ENCODE measurements at regions not wholly inside any gene's neighbourhood (a gene's known extent, or its start where the extent isn't known, plus 50 kb on each side); places are given as distances from the start of the nearest gene placed in this dataset.
"Not testable (repeated sequence)": the region's sequence is repeated elsewhere in the genome, so short reads cannot be mapped to it uniquely, and the experiment has no call there.

DNA sequence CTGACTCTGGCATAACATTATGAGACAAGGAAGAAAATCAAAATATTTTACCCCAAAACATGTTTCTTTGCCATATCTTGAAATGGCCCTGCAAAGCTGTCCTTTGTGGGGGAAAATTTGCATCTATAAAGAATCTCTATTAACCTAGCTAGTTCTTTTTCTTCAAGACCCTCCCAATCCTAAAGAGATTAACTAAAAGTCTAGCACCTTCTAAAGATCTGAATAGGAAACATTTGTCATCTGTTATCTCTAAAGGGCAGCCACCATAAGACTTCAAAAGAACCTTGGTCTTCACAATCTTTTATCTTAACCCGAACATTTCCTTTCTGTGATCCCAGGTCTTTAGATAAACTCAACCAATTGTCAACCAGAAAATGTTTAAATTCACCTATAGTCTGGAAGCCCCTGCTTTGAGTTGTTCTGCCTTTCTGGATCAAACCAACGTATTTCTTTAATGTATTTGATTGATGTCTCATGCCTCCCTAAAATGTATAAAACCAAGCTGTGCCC is 196.9 kb upstream of the ARL4C start:
- DNase-seq; in situ Hi-C loops (cut with HindIII; ENCODE audit: low pct_ligation_motif_present, low pct_unique_long_range_greater_than_20kb, low sequenced_read_pairs): not testable (repeated sequence)

DNA sequence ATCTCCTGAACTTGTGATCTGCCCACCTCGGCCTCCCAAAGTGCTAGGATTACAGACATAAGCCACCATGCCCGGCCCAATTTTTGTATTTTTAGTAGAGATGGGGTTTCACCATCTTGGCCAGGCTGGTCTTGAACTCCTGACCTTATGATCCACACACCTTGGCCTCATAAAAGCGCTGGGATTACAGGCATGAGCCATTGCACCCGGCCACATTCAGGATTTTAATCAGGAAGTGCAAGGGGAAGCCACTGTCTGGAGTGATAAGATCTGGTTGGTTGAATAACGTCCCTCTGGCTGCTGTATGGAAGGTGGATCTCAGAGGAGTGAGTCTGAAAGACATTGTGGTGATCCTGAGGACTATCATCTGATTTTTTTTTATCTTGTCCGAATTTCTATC is 196.3 kb upstream of the ARL4C start:
- DNase-seq; in situ Hi-C loops (cut with HindIII; ENCODE audit: low pct_ligation_motif_present, low pct_unique_long_range_greater_than_20kb, low sequenced_read_pairs): not testable (repeated sequence)

DNA sequence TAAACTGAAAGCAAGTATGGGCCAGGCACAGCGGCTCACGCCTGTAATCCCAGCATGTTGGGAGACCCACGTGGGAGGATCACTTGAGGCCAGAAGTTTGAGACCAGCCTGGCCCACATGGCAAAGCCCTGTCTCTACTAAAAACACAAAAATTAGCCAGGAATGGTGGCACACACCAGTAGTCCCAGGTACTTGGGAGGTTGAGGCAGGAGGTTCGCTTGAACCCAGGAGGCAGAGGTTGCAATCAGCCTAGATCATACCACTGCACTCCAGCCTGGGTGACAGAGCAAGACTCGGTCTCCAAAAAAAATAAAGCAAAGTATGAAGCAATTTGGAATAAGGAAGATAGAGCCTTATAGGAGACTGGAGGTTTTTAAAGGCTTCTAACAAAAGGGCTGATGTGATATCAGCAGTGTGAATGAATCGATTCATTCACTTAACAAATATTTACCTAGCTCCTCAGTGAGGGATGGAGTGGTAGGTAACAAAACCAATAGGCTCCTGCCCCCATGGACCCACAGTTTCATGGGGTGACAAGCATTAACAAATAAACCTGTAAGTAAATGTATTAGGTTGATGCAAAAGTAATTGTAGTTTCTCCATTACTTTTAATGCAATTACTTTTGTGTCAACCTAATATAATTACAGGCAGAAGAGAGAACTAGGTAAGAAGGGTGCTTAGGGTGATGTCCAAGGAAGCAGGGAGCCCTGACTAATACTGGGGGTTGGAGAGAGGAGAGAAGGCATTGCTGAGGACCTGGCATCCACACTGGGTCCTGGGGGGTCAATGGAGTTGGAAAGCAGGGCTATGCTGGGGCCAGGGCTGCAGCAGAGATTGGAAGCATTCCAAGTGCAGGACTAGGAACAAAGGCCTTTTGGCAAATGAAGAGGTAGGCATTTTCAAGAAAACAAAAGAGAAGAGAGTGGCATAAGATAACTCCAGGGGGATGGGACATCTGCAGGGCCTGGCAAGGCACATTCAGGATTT is 195.4 kb upstream of the ARL4C start:
- DNase-seq, result no peak
- in situ Hi-C loops (cut with HindIII; ENCODE audit: low pct_ligation_motif_present, low pct_unique_long_range_greater_than_20kb, low sequenced_read_pairs), result no loop called here

DNA sequence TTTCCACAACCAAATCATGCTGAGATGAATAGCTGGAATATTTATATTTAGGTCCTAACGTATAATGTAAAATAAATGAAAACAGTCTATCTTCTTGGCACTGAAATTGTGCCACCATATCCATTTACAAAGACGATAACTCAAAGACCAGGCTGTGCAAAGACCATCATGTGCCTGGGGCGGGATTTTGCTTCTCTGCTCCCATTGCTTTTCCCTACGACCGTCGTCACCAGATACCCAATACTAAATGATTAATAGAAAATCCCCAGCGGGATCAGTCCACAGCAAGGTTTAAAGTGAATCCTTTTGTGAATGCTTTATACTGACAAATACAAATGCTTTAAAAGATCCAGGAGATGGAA is 194.3 kb upstream of the ARL4C start:
- DNase-seq, result no peak
- in situ Hi-C loops (cut with HindIII; ENCODE audit: low pct_ligation_motif_present, low pct_unique_long_range_greater_than_20kb, low sequenced_read_pairs), result no loop called here

DNA sequence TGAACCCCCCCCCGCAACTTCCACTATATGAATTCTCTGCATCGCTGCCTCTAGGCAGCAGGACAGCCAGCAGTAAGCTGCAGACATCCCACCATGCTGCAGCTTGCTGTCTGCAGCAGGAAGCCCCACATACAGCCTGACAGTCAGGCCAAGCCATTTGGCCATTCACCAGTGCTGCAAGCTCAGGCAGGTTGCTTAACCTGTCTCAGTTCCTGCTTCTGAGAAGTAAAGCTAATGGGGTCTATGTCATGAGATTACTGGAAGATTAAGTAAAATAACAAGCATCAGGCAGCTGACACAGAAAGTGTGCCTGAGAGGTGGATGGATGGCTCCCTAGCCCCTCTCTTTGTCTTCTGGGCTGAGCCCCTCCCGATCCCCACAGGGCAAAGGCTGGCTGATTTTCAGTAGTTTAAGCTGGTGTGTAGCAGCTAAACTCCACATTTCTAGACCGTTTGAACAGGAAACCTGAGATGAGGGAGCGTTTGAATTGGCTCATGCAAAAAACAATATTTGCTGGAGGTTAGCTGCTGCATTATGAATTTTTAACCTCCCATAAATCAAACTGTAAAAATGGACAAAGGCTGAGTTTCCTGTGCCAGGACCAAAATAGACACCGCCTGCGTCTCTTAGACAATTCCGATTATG is 193.8 kb upstream of the ARL4C start:
- in situ Hi-C loops (cut with HindIII; ENCODE audit: low pct_ligation_motif_present, low pct_unique_long_range_greater_than_20kb, low sequenced_read_pairs), result no loop called here
- DNase-seq, result no peak

DNA sequence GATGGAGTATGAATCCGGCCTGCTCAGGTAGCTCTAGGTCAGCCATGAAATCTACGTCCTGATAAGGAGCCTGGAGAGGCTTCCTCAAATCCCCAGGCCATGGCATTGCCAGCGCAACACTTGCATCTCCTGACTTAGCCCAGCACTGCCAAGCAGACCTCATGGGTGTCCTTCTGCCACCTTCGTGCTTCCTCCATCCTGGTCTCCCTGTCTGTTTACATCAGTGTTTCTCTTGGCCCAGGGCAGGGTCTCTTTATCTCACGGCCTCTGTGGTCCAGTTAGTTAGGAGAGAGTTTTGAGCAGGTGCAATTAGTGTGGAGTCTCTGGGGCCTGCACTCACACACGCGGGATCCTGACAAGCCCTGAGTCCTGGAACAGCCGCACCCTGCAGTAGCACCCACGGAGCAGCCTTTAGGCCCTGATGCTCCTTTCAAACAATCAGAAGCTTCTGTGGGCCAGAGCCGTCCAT is 193.1 kb upstream of the ARL4C start:
- in situ Hi-C loops (cut with HindIII; ENCODE audit: low pct_ligation_motif_present, low pct_unique_long_range_greater_than_20kb, low sequenced_read_pairs), result no loop called here
- DNase-seq, result no peak

DNA sequence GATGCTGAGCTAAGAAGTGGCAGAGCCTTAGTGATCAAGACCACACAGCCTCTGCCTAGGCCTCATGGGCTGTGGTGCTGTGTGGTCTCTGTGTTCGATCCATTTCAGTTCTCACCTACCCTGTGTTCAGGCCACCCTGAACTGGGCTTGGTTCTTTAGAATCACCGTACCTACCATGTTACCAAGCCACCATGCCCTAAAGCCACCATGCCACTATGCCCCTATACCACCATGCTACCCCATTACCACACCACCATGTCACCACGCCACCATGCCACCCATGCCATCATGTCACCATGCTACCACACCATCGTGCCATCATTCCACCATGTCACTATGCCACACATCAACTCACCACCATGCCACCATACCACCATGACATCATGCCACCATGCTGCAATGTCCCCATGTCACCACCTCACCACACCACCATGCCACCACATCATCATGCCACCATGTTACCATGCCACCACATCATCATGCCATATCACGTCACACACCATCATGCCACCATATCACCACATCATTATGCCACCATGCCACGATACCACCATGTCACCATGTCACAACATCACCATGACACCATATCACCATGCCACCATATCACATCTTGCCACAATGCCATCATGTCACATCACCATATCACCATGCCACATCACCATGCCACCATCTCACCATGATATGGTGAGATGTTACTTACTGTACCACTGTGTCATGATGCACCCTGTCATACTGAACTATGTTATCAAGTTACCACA is 191.0 kb upstream of the ARL4C start:
- no peak for DNase-seq
- in situ Hi-C loops (cut with HindIII; ENCODE audit: low pct_ligation_motif_present, low pct_unique_long_range_greater_than_20kb, low sequenced_read_pairs), result no loop called here

DNA sequence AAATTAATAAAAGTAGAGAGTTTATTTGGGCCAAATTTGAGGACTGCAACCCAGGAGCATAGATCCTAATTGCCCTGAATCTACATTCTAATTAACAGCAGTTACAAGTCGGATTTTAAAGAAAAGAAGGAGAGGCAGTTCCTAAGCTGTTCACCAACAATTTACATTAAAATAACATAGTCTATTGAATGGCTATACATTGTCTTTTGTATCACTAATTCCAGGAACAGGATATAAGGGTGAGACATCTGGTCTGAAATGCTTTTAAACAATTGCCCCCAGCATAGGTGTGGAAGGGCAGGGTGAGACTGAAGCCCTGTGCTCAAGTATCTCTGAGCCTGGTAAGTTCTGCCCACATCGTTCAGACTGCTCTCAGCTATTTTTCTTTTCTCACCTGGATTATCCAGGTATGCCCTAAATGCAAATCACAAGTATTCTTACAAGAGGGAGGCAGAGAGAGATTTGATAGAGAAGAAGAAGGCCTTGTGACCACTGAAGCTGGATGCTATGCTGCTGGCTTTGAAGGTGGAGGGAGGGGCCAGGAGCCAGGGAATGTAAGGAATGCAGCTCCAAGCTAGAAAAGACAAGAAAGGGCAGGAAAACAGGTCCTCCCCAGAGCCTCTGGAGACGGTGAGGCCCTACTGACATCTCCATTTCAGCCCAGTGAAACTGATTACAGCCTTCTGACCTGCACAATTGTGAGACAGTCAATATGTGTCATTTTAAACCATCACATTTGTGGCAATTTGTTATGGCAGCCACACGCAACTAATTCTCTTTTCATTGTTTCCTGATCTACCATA is 189.4 kb upstream of the ARL4C start:
- in situ Hi-C loops (cut with HindIII; ENCODE audit: low pct_ligation_motif_present, low pct_unique_long_range_greater_than_20kb, low sequenced_read_pairs), result no loop called here
- DNase-seq, result peak; percentile 68

DNA sequence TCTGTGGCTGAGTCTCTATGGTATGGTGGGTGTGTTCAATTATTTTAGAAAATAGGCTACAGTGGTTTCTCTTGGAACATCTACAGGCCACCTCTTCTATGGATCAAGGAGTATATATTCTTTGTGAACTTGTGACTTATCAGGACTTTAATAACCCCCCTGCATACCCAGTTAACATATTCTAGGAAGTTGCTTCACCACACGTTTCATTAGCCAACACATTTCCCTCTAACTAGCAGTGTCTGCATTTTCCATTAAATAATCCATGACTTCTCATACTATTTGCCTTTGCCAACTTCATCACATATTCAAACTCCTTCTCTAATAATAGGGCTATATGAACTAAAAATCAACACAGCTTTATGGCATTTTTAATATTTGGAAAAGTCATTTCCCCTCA is 187.6 kb upstream of the ARL4C start:
- DNase-seq, result no peak

DNA sequence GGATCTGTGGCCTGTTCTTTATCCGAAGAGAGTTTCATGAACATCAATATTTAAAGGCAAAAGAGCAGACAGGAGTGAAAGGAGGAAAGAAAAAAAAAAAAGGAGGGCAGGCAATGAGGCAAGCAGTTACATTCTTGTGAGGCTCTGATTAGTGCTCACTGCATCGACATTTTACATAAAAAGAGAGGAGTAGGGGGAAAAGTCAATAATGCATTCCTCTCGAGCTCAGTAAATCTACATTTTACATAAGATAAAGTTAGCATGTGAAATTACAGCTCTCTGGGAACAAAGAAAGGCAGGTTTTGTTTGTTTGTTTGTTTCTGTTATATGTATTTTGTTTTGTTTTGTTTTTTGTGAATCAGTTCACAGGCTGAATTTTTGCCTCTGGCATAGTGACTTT is 187.1 kb upstream of the ARL4C start:
- no peak for DNase-seq
- in situ Hi-C loops (cut with HindIII; ENCODE audit: low pct_ligation_motif_present, low pct_unique_long_range_greater_than_20kb, low sequenced_read_pairs), result no loop called here

More for the DNA sequence above, 187.6 kb upstream of the ARL4C start:
- in situ Hi-C loops (cut with HindIII; ENCODE audit: low pct_ligation_motif_present, low pct_unique_long_range_greater_than_20kb, low sequenced_read_pairs), result no loop called here

DNA sequence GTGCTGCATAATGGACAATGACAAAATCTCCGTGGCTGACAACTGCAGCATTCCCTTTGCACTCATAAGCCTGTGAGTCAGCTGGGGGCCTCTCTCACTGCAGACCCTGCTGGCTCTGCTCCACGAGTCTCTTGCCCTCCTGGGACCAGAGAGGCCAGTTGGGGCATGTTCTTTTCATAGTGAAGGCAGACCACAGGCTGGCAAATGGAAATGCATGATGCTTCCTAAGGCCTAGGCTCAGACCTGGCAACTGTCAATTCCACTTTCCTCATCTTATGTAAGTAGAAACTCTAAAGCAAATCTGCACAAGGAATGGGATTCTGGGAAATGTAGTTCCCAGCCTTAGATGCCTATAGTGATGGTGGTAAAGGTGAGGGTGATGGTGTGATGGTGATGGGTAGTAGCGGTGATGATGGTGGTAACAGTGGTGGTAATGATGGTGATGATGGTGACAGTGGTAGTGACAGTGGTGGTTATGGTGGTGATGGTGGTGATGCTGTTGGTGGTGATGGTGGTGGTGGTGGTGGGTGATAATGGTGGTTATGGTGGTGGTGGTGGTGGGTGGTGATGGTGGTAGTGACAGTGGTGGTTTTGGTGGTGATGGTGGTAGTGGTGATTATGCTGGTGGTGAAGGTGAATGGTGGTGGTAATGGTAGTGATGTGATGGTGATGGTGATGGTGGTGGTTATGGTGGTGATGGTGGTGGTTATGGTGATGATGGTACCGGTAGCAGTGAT is 185.8 kb upstream of the ARL4C start:
- peak; percentile 28 for DNase-seq
- in situ Hi-C loops (cut with HindIII; ENCODE audit: low pct_ligation_motif_present, low pct_unique_long_range_greater_than_20kb, low sequenced_read_pairs), result no loop called here

DNA sequence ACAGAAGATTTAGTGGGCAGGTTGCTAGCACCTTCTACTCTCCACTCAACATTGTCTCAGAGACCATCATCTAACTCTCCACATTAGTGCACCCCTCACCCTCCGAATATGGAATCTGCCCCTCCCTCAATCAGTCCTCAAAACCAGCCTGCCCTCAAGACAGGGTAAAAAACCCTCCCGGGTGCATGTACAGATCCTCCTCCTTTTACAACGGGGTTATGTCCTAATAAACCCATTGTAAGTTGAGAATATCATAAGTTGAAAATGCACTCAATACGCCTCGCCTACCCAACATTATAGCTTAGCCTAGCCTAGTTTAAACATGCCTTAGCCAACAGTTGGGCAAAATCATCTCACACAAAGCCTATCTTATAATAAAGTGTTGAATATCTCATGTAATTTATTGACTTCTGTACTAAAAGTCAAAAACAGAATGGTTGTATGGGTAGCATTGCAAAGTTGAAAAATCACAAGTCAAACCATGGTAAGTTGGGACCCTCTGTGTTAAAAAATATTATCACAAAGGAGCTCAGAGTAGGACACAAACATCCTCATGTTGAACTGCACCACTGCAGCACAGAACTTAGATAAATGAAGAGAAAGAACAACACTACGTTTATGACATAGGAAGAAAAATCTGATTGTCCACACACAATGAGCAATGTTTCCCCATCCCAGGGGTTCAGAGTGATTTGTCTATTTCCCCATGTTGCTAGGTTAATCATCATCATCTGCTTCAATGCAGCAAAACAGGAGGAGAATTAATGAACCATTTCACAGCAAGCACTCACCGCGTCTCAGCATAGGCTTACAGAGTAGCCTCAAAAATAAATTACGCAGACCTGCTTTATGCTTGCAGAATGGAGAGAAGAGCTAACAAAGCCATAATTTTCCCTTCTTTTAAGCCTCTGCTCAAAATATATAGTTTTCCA is 184.1 kb upstream of the ARL4C start:
- in situ Hi-C loops (cut with HindIII; ENCODE audit: low pct_ligation_motif_present, low pct_unique_long_range_greater_than_20kb, low sequenced_read_pairs), result no loop called here
- peak; percentile 43 for DNase-seq

DNA sequence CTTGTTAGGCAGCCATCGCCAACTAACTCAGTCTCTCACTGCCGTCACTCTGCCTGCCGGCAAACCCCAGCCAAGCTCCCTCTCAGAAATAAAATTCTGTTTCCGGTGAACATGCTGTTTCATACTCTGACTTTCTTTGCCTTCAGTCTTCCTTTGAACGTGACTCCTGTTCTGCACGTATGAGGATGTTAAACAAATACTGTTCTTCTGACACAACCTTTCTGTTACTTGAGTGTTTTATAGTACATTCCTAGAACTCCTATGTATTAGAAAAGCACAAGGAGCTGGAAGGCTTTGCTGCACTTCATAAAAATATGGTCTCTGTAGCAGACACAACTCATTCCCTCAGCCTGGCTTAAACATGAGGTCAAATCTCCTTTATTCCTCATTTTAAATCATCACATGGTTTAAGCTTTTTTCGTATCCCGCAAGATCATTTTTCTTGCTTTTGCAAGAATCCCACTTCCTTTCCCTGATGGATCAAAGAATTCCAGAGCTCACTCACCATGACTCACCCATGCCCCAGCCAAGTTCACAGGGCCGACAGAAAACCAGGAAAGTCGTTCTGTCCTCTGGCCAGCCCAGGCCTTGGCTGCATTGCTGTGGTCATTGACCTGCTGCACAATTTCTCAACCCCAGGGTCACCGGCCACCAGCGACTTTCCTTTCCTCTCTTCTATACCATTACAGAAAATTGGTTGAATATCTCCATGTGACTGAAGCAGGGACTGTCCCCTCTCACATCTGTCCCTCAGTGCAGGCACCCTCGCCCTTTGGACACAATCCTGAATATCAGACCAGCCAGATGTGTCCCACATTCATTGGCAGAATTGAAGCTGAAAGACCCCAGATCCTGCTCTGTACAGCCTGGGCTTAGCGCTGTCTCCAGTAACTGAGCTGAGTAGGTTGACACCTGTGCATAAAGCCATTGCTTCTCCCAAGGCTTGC is 183.1 kb upstream of the ARL4C start:
- DNase-seq, result peak; percentile 95
- in situ Hi-C loops (cut with HindIII; ENCODE audit: low pct_ligation_motif_present, low pct_unique_long_range_greater_than_20kb, low sequenced_read_pairs), result no loop called here

DNA sequence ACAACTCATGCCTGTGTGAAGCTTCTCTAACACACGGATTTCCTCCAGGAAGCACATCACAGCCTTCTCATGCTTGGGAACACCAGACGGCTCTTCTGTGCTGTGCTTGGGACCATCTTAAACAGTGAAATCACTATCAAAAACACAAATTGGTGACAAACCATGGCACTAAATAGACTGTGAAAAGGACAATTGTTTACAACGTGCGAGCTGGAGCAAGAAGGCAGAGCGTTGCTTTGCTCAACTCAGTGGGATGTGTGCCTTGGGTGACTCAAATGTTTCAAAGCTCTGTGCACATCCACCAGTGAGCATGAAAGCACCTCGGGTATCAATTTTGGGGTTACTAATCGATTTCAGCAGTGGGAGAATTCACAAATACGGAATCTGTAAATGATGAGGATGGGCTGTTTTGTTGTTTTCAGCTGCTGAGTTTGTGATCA is 182.4 kb upstream of the ARL4C start:
- in situ Hi-C loops (cut with HindIII; ENCODE audit: low pct_ligation_motif_present, low pct_unique_long_range_greater_than_20kb, low sequenced_read_pairs), result no loop called here
- DNase-seq, result no peak

DNA sequence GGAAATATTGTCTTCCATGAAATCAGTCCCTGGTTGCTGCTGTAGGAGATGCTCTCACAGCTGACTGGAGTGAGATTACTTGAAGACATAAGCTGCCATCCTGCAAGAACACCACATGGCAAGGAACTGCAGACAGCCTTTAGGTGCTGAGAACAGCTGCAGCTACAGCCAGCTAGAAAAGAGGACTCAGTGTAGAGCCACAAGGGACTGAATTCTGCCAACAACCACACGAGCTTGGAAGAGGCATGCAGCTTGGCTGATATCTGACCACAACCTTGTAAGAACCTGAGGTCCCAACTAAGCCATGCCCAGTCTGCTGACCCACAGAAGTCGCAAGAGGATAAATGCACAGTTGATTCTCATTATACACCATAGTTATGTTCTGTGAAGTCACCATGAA is 181.8 kb upstream of the ARL4C start:
- no peak for DNase-seq
- in situ Hi-C loops (cut with HindIII; ENCODE audit: low pct_ligation_motif_present, low pct_unique_long_range_greater_than_20kb, low sequenced_read_pairs), result no loop called here
